Activated naive CD8-positive, alpha-beta T cell (primary cell): ENCODE measurements at regions not wholly inside any gene's neighbourhood (a gene's known extent, or its start where the extent isn't known, plus 50 kb on each side); places are given as distances from the start of the nearest gene placed in this dataset.

Experiments
- H3K27ac Mint-ChIP-seq: one replicate; pipeline ENCODE4 v1.8.0; 2021; ENCODE audit warnings: mixed read lengths
- H3K27me3 Mint-ChIP-seq: one replicate; pipeline ENCODE4 v1.8.0; 2021; ENCODE audit warnings: mixed read lengths
- H3K36me3 Mint-ChIP-seq: one replicate; pipeline ENCODE4 v1.8.0; 2021; ENCODE audit warnings: mixed read lengths
- H3K4me1 Mint-ChIP-seq: one replicate; pipeline ENCODE4 v1.8.0; 2021; ENCODE audit warnings: low read depth, mixed read lengths
- H3K4me3 Mint-ChIP-seq: one replicate; pipeline ENCODE4 v1.8.0; 2021; ENCODE audit warnings: mild to moderate bottlenecking, mixed read lengths
- H3K9me3 Mint-ChIP-seq: one replicate; pipeline ENCODE4 v1.8.0; 2021; ENCODE audit warnings: low read depth, mixed read lengths

DNA sequence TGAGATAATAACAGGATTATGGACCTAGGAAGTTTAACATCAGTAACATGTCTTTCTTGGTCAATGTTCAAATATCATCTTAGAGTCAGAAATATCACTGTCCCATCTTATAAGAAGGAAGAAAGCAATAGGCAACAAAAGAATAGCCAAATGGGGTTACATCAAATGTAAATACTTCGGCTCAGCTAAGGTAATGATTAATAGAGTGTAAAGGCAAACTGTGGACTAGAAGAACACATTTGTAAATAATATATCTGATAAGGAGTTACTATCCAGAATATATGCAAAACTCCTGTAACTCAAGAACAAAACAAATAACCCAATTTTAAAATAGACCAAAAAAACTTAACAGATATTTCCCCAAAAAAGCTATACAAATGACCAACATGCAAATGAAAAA is 630.3 kb downstream of the RPS29 start:
- H3K4me3 Mint-ChIP-seq, result no peak overlapping the region
- H3K27me3 Mint-ChIP-seq, result no peaks in the 10 kb centered on the region
- H3K4me1 Mint-ChIP-seq, result no peaks in the 10 kb centered on the region
- no peak overlapping the region for H3K27ac Mint-ChIP-seq
- H3K36me3 Mint-ChIP-seq, result no peaks in the 10 kb centered on the region
- peaks cover 11% of the 10 kb centered on the region for H3K9me3 Mint-ChIP-seq

- Mint-ChIP-seq H3K4me1 (no peaks in the 10 kb centered on the region), H3K27me3 (peaks cover 1% of the 10 kb centered on the region), H3K36me3 (no peaks in the 10 kb centered on the region), H3K4me3 (no peak overlapping the region), H3K27ac (no peak overlapping the region), H3K9me3 (peaks cover 11% of the 10 kb centered on the region)
Measured at GRCh38 chr14:48954446-48954845, 631.7 kb downstream of the RPS29 start.

- no peaks in the 10 kb centered on the region for H3K9me3 Mint-ChIP-seq
- no peaks in the 10 kb centered on the region for H3K36me3 Mint-ChIP-seq
- no peak overlapping the region for H3K27ac Mint-ChIP-seq
- H3K27me3 Mint-ChIP-seq, result no peaks in the 10 kb centered on the region
- H3K4me3 Mint-ChIP-seq, result no peak overlapping the region
- no peaks in the 10 kb centered on the region for H3K4me1 Mint-ChIP-seq
Measured at GRCh38 chr14:48944809-48945208, 641.4 kb downstream of the RPS29 start.

GRCh38 chr14:48943913-48944312 is 642.3 kb downstream of the RPS29 start:
- H3K4me1 Mint-ChIP-seq, result no peaks in the 10 kb centered on the region
- H3K9me3 Mint-ChIP-seq, result no peaks in the 10 kb centered on the region
- H3K36me3 Mint-ChIP-seq, result no peaks in the 10 kb centered on the region
- H3K4me3 Mint-ChIP-seq, result no peak overlapping the region
- H3K27ac Mint-ChIP-seq, result no peak overlapping the region
- no peaks in the 10 kb centered on the region for H3K27me3 Mint-ChIP-seq

DNA sequence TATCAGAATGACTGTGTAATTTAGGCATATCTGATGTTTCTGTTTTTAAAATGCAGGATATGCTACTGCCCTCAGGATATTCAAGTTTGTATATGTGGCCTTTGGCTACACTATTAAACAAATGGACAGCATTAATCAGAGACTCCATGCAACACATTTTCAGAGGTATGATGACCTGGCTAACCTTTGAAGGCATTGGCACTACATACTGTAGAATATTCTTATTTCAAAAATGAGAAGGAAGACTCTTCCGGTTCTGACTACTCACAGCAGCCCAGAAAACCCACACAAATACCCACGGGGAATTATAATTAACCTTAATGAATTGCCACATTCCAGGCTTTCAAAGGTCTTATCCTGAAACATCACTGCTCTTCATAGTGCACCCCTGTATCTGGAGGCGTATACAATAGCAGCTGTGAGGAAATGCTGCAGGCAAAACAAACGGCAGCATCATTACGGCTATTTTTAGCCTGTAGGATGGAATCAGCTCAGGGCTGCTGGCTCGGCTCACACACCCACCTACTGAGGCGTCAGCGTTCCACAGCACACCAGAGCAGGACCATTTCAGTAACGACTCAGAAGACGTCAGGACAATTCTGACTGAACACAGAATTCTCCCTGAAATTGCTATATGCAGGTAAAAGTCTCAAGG is 648.5 kb downstream of the RPS29 start:
- H3K27me3 Mint-ChIP-seq, result no peaks in the 10 kb centered on the region
- H3K4me1 Mint-ChIP-seq, result no peaks in the 10 kb centered on the region
- H3K9me3 Mint-ChIP-seq, result peaks cover 5% of the 10 kb centered on the region
- H3K4me3 Mint-ChIP-seq, result no peak overlapping the region
- H3K27ac Mint-ChIP-seq, result no peak overlapping the region
- no peaks in the 10 kb centered on the region for H3K36me3 Mint-ChIP-seq

- Mint-ChIP-seq H3K36me3 (no peaks in the 10 kb centered on the region), H3K9me3 (peaks cover 5% of the 10 kb centered on the region), H3K27me3 (no peaks in the 10 kb centered on the region), H3K4me1 (no peaks in the 10 kb centered on the region), H3K4me3 (no peak overlapping the region), H3K27ac (no peak overlapping the region)
Measured at GRCh38 chr14:48936849-48937248, 649.3 kb downstream of the RPS29 start.

DNA sequence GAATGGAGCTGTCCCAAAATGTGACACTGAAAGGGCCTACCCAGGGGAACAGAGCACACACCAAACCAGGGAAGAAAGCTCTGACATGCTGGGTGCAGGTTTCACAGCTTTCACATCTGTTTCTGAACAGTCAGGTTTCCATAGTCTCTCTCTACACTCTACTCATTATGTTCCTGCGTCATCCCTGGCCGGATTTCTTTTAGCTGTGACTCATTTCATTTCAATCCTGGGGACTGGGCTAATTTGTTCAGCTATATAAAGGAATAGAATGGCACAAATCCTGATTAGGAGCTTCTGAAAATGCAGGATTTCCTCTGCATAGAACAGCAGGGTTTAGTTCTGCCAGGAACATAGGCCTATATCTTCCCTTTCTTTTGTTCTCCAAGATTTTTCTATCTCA is 649.8 kb downstream of the RPS29 start:
- H3K4me3 Mint-ChIP-seq, result no peak overlapping the region
- no peaks in the 10 kb centered on the region for H3K4me1 Mint-ChIP-seq
- H3K27me3 Mint-ChIP-seq, result no peaks in the 10 kb centered on the region
- no peaks in the 10 kb centered on the region for H3K36me3 Mint-ChIP-seq
- H3K9me3 Mint-ChIP-seq, result peaks cover 5% of the 10 kb centered on the region
- no peak overlapping the region for H3K27ac Mint-ChIP-seq

GRCh38 chr14:48925184-48925583 is 661.0 kb downstream of the RPS29 start:
- no peaks in the 10 kb centered on the region for H3K4me1 Mint-ChIP-seq
- H3K9me3 Mint-ChIP-seq, result peaks cover 3% of the 10 kb centered on the region
- H3K4me3 Mint-ChIP-seq, result no peak overlapping the region
- H3K27ac Mint-ChIP-seq, result no peak overlapping the region
- H3K36me3 Mint-ChIP-seq, result no peaks in the 10 kb centered on the region
- H3K27me3 Mint-ChIP-seq, result no peaks in the 10 kb centered on the region

DNA sequence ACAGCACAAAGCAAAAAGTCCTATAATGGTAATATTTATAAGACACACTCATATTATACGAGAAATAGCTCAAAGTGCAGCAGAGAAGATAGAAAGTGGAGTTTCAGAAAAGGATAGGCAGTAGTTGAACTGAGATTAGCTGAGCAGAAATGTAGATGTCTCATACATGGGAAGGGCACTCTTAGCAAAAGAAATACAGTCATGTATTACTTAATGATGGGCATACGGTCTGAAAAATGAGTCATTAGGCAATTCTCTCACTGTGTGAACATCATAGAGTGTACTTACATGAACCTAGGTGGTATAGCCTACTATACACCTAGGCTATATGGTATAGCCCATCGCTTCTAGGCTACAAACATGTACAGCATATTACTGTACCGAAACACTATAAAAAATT is 671.3 kb downstream of the RPS29 start:
- H3K36me3 Mint-ChIP-seq, result no peaks in the 10 kb centered on the region
- no peak overlapping the region for H3K27ac Mint-ChIP-seq
- H3K4me1 Mint-ChIP-seq, result no peaks in the 10 kb centered on the region
- peaks cover 7% of the 10 kb centered on the region for H3K9me3 Mint-ChIP-seq
- no peaks in the 10 kb centered on the region for H3K27me3 Mint-ChIP-seq
- no peak overlapping the region for H3K4me3 Mint-ChIP-seq

GRCh38 chr14:48914382-48914781 is 671.8 kb downstream of the RPS29 start:
- no peaks in the 10 kb centered on the region for H3K27me3 Mint-ChIP-seq
- H3K27ac Mint-ChIP-seq, result no peak overlapping the region
- no peak overlapping the region for H3K4me3 Mint-ChIP-seq
- H3K36me3 Mint-ChIP-seq, result no peaks in the 10 kb centered on the region
- H3K4me1 Mint-ChIP-seq, result no peaks in the 10 kb centered on the region
- peaks cover 7% of the 10 kb centered on the region for H3K9me3 Mint-ChIP-seq

DNA sequence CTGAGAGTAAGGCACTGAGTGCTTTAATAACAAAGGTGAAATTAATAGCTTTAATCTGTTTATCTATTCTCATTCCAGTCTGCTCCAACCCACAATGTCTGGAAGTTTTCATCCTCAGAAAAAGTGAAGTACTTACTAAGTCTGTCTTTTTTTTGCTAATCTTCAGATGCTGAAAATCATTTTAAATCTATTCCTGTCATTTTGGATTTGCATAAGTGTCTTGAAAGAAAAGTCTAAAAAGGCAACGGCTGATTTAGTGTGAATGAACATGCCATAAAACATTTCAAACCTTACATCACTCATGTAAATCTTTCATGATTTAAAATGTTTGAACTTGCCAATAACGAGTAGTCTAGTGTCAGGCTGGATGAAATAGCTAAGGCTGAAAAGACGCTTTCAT is 685.6 kb downstream of the RPS29 start:
- Mint-ChIP-seq H3K27ac (no peak overlapping the region), H3K4me1 (no peaks in the 10 kb centered on the region), H3K4me3 (no peak overlapping the region), H3K9me3 (no peaks in the 10 kb centered on the region), H3K36me3 (no peaks in the 10 kb centered on the region), H3K27me3 (peaks cover 2% of the 10 kb centered on the region)

GRCh38 chr14:48890333-48890732 is 695.8 kb downstream of the RPS29 start:
- Mint-ChIP-seq H3K4me1 (no peaks in the 10 kb centered on the region), H3K36me3 (no peaks in the 10 kb centered on the region), H3K9me3 (no peaks in the 10 kb centered on the region), H3K4me3 (no peak overlapping the region), H3K27ac (no peak overlapping the region), H3K27me3 (no peaks in the 10 kb centered on the region)

DNA sequence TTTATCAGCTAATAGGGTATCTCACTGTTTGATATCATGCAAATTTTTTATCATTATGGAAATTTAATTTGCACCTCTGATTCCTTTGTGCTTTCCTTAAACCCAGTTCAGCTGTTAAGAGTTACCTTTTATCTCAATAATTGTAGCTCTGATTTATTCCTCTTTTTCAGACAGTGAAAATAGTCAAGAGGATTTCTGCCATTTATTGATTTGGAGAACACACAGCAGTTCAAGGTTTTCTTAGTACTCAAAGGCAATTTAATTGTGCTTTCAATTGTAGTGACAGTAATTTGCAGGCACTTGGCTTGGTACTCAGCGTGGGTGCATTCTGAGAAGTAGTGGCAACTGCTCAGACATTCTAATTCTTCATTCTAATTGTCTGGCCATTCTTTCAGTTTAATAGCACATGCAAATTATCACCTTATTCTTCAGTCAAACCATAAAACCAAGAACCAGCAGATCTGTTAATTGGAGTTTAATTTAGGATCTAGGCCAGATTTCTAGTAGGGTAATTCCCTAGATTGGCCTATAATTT is 709.3 kb downstream of the RPS29 start:
- no peak overlapping the region for H3K27ac Mint-ChIP-seq
- H3K9me3 Mint-ChIP-seq, result peaks cover 5% of the 10 kb centered on the region
- no peaks in the 10 kb centered on the region for H3K4me1 Mint-ChIP-seq
- H3K27me3 Mint-ChIP-seq, result no peaks in the 10 kb centered on the region
- no peak overlapping the region for H3K4me3 Mint-ChIP-seq
- no peaks in the 10 kb centered on the region for H3K36me3 Mint-ChIP-seq

GRCh38 chr14:48874711-48875110 is 711.5 kb downstream of the RPS29 start:
- H3K27ac Mint-ChIP-seq, result no peak overlapping the region
- no peaks in the 10 kb centered on the region for H3K27me3 Mint-ChIP-seq
- H3K9me3 Mint-ChIP-seq, result no peaks in the 10 kb centered on the region
- no peaks in the 10 kb centered on the region for H3K36me3 Mint-ChIP-seq
- H3K4me3 Mint-ChIP-seq, result no peak overlapping the region
- H3K4me1 Mint-ChIP-seq, result no peaks in the 10 kb centered on the region

DNA sequence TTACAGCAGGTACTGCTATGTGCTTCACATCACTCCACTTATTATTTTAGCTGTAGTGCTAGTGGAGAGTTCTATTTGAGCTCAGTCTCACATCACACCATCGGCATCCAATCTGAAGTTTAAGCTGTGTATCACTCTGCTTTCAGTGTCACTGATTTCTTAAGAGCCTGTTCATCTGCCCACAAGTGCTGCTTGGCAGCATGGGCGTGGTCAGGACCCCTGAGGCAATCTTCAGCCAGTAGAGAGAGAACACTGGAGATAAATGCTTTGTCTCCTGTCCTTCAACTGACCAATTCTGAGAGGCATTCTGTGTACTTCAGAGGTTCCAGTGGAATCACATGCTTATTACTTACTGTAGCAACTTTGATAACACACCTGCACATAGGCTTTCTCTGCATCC is 728.8 kb downstream of the RPS29 start:
- Mint-ChIP-seq H3K36me3 (no peaks in the 10 kb centered on the region), H3K4me1 (no peaks in the 10 kb centered on the region), H3K9me3 (no peaks in the 10 kb centered on the region), H3K27me3 (no peaks in the 10 kb centered on the region), H3K27ac (no peak overlapping the region), H3K4me3 (no peak overlapping the region)

DNA sequence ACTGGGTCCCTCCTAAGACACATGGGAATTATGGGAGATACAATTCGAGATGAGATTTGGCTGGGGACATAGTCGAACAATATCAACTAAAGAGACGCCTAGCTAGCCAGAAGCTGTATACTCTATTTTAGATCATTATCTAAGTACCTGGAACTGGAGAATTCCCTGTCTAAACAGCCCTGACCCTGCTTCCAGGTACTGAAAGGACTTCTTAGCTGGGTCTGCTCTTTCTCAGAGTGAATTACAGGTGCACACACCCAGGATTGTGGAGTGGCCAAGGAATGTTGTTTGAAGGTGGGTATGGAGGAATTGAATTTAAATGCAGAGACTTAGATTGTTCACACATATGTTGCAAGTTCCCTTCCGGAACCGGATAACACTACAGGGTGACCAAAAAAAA is 733.0 kb downstream of the RPS29 start:
- peaks cover 6% of the 10 kb centered on the region for H3K9me3 Mint-ChIP-seq

More for the DNA sequence above, 733.0 kb downstream of the RPS29 start:
- Mint-ChIP-seq H3K27me3 (no peaks in the 10 kb centered on the region), H3K36me3 (no peaks in the 10 kb centered on the region), H3K4me1 (no peaks in the 10 kb centered on the region), H3K27ac (no peak overlapping the region), H3K4me3 (no peak overlapping the region)
